Lower leg skin (tissue), 3 donors: ENCODE measurements at regions not wholly inside any gene's neighbourhood (a gene's known extent, or its start where the extent isn't known, plus 50 kb on each side); places are given as distances from the start of the nearest gene placed in this dataset.

Experiments
- POLR2A ChIP-seq, 2 donors: fragments of 450-650 bp; IDR thresholded peaks; one replicate each; pipeline ENCODE4 v1.6.1; 2016 to 2017; ENCODE audit warnings: antibody characterized with exemption in 2 of 2, mild to moderate bottlenecking in 1 of 2, moderate library complexity in 1 of 2
- TF ChIP-seq, protein P1 (sequence below), 3 donors: fragments of 450-650 bp; IDR thresholded peaks; one replicate each; pipeline ENCODE4 v1.5.1; 2016; ENCODE audit warnings: antibody characterized with exemption in 3 of 3, mild to moderate bottlenecking in 3 of 3, moderate library complexity in 2 of 3

DNA sequence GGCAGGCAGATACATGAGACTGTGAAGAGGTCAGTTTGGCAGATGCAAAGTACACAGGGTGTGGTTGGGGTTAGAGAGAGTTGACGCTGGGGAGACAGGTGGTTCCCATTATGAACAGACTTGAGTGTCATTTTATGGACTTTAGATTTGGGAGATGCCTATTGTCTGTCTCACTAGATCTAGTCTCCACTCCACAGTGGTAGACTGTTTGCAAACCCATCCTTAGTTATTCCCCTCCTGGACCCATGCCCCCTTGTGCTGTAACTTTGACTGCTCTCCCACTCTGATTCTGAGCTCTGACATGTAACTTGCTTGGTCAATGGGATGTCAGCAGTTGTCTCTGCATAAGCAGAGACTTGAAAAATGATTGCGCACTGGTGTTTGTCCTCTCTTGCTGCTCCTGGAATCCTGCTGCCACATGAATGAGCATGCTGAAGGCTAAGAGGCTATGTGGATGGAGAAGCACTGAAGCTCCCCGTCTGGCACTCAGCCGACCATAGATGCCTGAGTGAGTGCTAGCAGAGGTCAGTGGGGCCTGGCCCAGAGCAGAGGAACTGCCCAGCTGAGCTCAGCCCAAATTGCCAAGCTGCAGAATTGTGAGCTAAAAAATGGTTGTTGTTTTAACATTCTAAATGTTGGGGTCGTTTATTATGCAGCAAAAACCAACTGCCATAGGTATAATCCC lies 88.2 kb downstream of the FAM43A start:
- TF ChIP-seq, protein P1, sequence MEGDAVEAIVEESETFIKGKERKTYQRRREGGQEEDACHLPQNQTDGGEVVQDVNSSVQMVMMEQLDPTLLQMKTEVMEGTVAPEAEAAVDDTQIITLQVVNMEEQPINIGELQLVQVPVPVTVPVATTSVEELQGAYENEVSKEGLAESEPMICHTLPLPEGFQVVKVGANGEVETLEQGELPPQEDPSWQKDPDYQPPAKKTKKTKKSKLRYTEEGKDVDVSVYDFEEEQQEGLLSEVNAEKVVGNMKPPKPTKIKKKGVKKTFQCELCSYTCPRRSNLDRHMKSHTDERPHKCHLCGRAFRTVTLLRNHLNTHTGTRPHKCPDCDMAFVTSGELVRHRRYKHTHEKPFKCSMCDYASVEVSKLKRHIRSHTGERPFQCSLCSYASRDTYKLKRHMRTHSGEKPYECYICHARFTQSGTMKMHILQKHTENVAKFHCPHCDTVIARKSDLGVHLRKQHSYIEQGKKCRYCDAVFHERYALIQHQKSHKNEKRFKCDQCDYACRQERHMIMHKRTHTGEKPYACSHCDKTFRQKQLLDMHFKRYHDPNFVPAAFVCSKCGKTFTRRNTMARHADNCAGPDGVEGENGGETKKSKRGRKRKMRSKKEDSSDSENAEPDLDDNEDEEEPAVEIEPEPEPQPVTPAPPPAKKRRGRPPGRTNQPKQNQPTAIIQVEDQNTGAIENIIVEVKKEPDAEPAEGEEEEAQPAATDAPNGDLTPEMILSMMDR (IDR thresholded peaks at IDR 0.05), result no peak
- TF ChIP-seq POLR2A (IDR thresholded peaks at IDR 0.05), result no peak
